ENCODE measurements at regions not wholly inside any gene's neighbourhood (a gene's known extent, or its start where the extent isn't known, plus 50 kb on each side); places are given as distances from the start of the nearest gene placed in this dataset.
"Not testable (repeated sequence)": the region's sequence is repeated elsewhere in the genome, so short reads cannot be mapped to it uniquely, and the experiment has no call there.

GRCh38 chr4:170198747-170199146 lies 109.0 kb upstream of the AADAT start:
- DNase-seq (ENCODE audit: low spot score) = peak; percentile 29

- not testable (repeated sequence) for DNase-seq (ENCODE audit: low spot score)
Observed at GRCh38 chr4:170194794-170195193, 105.0 kb upstream of the AADAT start.

GRCh38 chr4:170193496-170193895 lies 103.7 kb upstream of the AADAT start:
- peak; percentile 2 for DNase-seq (ENCODE audit: low spot score)

- DNase-seq (ENCODE audit: low spot score) = no peak
Observed at GRCh38 chr4:170190265-170190664, 100.5 kb upstream of the AADAT start.

- DNase-seq (ENCODE audit: low spot score) = no peak
Observed at GRCh38 chr4:170170861-170171260, 81.1 kb upstream of the AADAT start.

- DNase-seq (ENCODE audit: low spot score) = no peak
Observed at GRCh38 chr4:170169699-170170098, 79.9 kb upstream of the AADAT start.

GRCh38 chr4:170167678-170168077 lies 77.9 kb upstream of the AADAT start:
- no peak for DNase-seq (ENCODE audit: low spot score)

- DNase-seq (ENCODE audit: low spot score) = not testable (repeated sequence)
Observed at GRCh38 chr4:170166193-170166592, 76.4 kb upstream of the AADAT start.

GRCh38 chr4:170162416-170162815 lies 72.7 kb upstream of the AADAT start:
- no peak for DNase-seq (ENCODE audit: low spot score)

- DNase-seq (ENCODE audit: low spot score) = no peak
Observed at GRCh38 chr4:170157670-170158069, 67.9 kb upstream of the AADAT start.

GRCh38 chr4:170145120-170145519 lies 55.4 kb upstream of the AADAT start:
- no peak for DNase-seq (ENCODE audit: low spot score)

- no peak for DNase-seq (ENCODE audit: low spot score)
Observed at GRCh38 chr4:170139764-170140163, 50.0 kb upstream of the AADAT start.

Data from umbilical cord (tissue), 1 donor.